Activated CD4-positive, alpha-beta T cell treated with anti-CD3 and anti-CD28 coated beads, Interleukin-2, amount 10 ng/mL, durations not matched to agents 24 days and 14 days (primary cell): ENCODE measurements at regions not wholly inside any gene's neighbourhood (a gene's known extent, or its start where the extent isn't known, plus 50 kb on each side); places are given as distances from the start of the nearest gene placed in this dataset.

Source experiments
- DNase-seq: peaks from one replicate; pipeline ENCODE4 v3.0.0; 2022
- H3K27ac Mint-ChIP-seq: one replicate; pipeline ENCODE4 v1.8.0; 2022; ENCODE audit warnings: mild to moderate bottlenecking, mixed read lengths
- H3K27me3 Mint-ChIP-seq: one replicate; pipeline ENCODE4 v1.8.0; 2022; ENCODE audit warnings: mixed read lengths
- H3K36me3 Mint-ChIP-seq: one replicate; pipeline ENCODE4 v1.8.0; 2022; ENCODE audit warnings: low read depth, mild to moderate bottlenecking, mixed read lengths
- H3K4me1 Mint-ChIP-seq: one replicate; pipeline ENCODE4 v1.8.0; 2021; ENCODE audit warnings: mixed read lengths
- H3K4me3 Mint-ChIP-seq: one replicate; pipeline ENCODE4 v1.8.0; 2022; ENCODE audit warnings: mild to moderate bottlenecking, moderate library complexity, mixed read lengths
- H3K9me3 Mint-ChIP-seq: one replicate; pipeline ENCODE4 v1.8.0; 2021; ENCODE audit warnings: mixed read lengths
- intact Hi-C: fragments of 100-400 bp; cut with micrococcal nuclease; formaldehyde crosslinking; loops from one replicate; pipeline ENCODE4 v1.15.1; 2023

DNA sequence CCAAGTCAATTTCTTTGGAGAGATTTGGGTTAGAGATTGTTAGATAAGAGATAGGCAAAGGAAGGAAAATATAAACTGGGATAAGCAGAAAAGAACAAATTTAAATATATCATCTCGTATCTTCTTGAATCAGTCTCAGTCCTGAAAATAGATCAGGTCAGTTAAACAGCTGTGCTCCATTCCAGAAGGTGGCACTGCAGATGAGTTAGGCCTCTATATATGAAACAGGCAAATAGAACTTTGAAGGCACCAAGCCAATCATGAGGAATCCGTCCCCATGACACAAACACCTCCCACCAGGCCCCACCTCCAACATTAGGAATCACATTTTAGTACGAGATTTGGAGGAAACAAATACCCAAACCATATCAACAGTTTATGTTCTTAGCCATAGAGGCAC lies 605.5 kb upstream of the USP15 start:
- intact Hi-C loops: no loop called here
- no peak for DNase-seq
- Mint-ChIP-seq H3K9me3 (no peaks in the 10 kb centered on the region), H3K4me3 (no peak overlapping the region), H3K4me1 (no peaks in the 10 kb centered on the region), H3K27me3 (no peaks in the 10 kb centered on the region), H3K27ac (no peak overlapping the region), H3K36me3 (no peaks in the 10 kb centered on the region)

DNA sequence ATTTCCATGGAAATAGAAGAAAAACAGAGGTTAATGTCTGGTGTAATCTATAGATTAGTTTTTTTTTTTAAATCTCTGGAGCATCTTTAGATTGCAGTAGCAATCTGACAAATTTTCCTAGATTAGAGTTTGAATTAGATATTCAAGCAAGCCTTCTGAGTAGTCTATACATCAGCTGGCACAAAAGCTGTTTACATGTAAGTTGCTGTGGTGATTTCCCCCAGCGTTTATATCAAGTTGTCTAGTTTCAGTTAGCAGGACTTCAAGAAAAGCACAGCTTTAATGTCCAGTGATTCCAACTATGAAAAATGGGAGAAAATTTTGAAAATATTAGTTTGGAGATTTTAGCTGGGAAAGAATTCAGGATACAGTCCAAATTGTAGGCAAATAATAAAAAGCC lies 605.0 kb upstream of the USP15 start:
- Mint-ChIP-seq H3K4me1 (no peaks in the 10 kb centered on the region), H3K36me3 (no peaks in the 10 kb centered on the region), H3K4me3 (no peak overlapping the region), H3K27ac (no peak overlapping the region), H3K27me3 (no peaks in the 10 kb centered on the region), H3K9me3 (no peaks in the 10 kb centered on the region)
- intact Hi-C loops: no loop called here
- no peak for DNase-seq

DNA sequence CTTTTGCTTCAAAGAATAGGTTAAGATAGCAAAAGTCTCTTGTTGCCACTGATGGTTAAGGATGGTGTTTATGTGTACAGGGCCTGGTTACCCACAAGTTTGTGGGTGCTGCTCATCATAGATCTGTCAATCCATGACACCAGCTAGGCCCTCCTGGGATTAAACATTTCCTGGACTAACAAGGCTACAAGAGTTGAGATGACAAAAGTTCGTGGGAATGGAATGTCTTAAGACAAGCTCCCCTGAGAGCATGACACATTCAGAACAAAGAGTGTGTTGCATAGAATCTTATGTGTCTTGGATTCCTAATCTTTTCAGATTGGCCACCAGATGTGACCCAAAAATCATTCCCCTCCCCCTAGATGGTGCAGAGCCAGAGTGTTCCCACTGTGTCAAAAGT lies 592.5 kb upstream of the USP15 start:
- intact Hi-C loops: no loop called here
- no peak overlapping the region for H3K27ac Mint-ChIP-seq

DNA sequence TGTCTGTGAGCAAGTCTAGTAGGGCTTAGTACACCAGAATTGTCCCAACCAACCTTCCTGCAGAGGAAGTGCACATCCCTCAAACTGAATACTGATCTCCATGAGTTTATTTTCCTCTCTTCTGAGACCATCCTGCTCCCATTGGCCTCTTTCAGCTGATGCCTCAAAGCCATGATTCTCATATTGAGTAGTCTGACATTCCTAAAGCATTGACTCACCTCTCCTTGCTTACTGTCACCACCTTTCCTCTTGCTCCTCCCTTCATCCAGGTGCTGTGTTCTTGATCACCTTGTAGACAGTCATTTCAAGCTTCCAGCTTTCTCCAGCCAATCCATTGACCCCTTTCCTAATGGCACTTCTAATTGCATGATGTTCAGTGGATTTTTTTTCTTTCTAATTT lies 583.7 kb upstream of the USP15 start:
- DNase-seq: no peak
- no peaks in the 10 kb centered on the region for H3K27me3 Mint-ChIP-seq
- no peak overlapping the region for H3K27ac Mint-ChIP-seq
- H3K4me3 Mint-ChIP-seq: no peak overlapping the region
- H3K36me3 Mint-ChIP-seq: no peaks in the 10 kb centered on the region
- H3K9me3 Mint-ChIP-seq: peaks cover 7% of the 10 kb centered on the region
- H3K4me1 Mint-ChIP-seq: no peaks in the 10 kb centered on the region
- intact Hi-C loops: no loop called here

More for the DNA sequence above, 592.5 kb upstream of the USP15 start:
- DNase-seq: no peak
- no peaks in the 10 kb centered on the region for H3K27me3 Mint-ChIP-seq
- H3K4me1 Mint-ChIP-seq: no peaks in the 10 kb centered on the region
- H3K36me3 Mint-ChIP-seq: no peaks in the 10 kb centered on the region
- H3K9me3 Mint-ChIP-seq: peaks cover 8% of the 10 kb centered on the region
- no peak overlapping the region for H3K4me3 Mint-ChIP-seq

DNA sequence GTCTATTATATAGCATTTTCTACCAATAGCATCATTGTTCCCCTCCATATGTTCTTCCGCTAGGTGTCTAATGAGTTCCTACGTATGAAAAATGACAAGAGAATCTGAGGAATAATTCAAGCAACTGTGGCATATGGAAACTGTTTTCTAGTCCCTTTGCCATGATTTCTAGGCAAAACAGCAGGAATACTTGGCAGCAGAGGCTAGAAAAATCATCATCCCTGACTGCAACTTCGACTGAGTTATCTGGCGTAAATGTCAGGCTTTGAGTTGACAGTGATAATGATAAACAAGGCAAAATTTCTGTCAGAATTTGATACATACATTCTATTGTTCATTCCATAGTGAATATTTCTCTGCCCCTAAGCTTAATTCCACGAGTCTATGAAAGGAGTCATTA lies 572.8 kb upstream of the USP15 start:
- Mint-ChIP-seq H3K9me3 (no peaks in the 10 kb centered on the region), H3K4me3 (no peak overlapping the region), H3K36me3 (no peaks in the 10 kb centered on the region), H3K4me1 (no peaks in the 10 kb centered on the region), H3K27me3 (no peaks in the 10 kb centered on the region), H3K27ac (no peak overlapping the region)
- intact Hi-C loops: no loop called here
- DNase-seq: no peak

DNA sequence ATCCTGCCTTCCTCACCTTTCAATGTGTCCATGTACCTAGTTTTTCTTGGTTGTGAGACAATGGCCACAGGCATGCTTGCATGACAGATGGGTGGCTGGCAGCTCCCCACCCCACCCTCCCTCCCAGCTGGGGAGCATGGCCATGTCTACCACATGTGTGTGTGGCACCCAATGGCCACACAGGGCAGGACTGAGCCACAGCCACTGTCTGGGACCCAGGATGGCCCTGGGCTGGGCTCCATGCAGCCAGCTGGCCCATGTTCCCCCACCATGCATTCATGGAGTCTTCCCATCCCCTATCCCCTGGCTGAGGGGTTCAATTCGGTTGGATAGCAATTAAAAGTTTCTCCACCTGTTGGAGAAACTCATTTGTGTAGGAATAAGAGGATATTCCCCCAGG lies 566.0 kb upstream of the USP15 start:
- H3K4me1 Mint-ChIP-seq: no peaks in the 10 kb centered on the region
- no peak overlapping the region for H3K27ac Mint-ChIP-seq
- H3K36me3 Mint-ChIP-seq: no peaks in the 10 kb centered on the region
- H3K9me3 Mint-ChIP-seq: peaks cover 4% of the 10 kb centered on the region
- no peak for DNase-seq
- H3K27me3 Mint-ChIP-seq: no peaks in the 10 kb centered on the region
- intact Hi-C loops: no loop called here
- no peak overlapping the region for H3K4me3 Mint-ChIP-seq

DNA sequence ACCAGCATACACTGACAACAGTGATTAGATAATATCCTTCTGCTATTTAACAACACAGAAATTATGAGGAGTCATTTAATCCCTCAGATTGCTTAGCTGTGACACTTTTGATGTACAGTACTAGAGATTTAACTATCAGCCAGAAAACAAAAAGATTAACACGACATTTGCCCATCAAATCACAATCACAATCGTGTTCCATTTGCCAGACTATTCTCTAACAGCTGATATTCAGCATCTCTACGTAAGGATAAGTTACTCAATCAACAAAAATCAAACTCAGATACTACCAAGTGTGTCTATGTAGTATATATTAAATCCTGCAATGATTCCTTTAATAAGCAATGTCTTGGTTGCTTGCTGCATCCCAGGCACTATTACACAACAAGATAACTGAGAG lies 558.7 kb upstream of the USP15 start:
- DNase-seq: no peak
- Mint-ChIP-seq H3K36me3 (no peaks in the 10 kb centered on the region), H3K27ac (no peak overlapping the region), H3K27me3 (no peaks in the 10 kb centered on the region), H3K9me3 (no peaks in the 10 kb centered on the region), H3K4me3 (no peak overlapping the region), H3K4me1 (no peaks in the 10 kb centered on the region)
- intact Hi-C loops: no loop called here

DNA sequence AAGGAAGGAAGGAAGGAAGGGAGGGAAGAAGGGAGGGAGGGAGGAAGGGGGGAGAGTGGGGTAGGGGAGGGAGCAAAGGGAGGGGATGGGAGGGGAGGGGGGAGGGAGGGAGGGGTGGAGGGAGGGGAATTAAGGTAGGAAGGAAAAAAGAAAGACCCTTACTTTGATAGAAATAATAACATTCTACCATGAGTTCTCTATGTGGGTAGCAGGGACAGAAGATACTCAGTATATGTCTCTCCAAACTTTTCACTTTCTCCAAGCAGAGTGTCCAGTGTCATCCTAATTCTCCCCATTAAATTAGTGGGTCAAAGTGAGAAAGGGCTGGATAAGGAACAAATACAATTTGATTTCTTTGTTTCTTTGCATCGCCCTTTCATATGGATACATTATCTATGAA lies 553.4 kb upstream of the USP15 start:
- no peak for DNase-seq
- intact Hi-C loops: no loop called here
- no peaks in the 10 kb centered on the region for H3K9me3 Mint-ChIP-seq
- no peaks in the 10 kb centered on the region for H3K4me1 Mint-ChIP-seq
- no peaks in the 10 kb centered on the region for H3K36me3 Mint-ChIP-seq
- H3K4me3 Mint-ChIP-seq: no peak overlapping the region
- no peak overlapping the region for H3K27ac Mint-ChIP-seq
- H3K27me3 Mint-ChIP-seq: no peaks in the 10 kb centered on the region

DNA sequence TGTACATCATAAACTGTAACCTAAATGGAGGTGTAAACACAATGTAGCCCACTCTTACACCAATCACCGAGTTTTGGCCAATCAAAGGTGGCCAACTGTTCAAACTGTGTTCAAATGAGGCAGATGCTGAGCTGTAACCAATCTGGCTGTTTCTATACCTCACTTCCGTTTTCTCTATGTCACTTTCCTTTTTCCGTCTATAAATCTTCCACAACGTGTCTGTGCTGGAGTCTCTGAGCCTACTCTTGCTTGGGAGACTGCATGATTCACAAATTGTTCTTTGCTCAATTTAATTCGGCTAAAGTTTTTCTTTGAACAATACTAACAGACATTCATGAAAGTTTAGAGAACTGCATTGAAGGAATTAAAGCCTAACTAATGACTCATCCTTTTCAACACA lies 547.1 kb upstream of the USP15 start:
- no peak overlapping the region for H3K4me3 Mint-ChIP-seq
- H3K27ac Mint-ChIP-seq: no peak overlapping the region
- no peaks in the 10 kb centered on the region for H3K27me3 Mint-ChIP-seq
- DNase-seq: no peak
- intact Hi-C loops: no loop called here
- no peaks in the 10 kb centered on the region for H3K4me1 Mint-ChIP-seq
- no peaks in the 10 kb centered on the region for H3K36me3 Mint-ChIP-seq
- no peaks in the 10 kb centered on the region for H3K9me3 Mint-ChIP-seq

DNA sequence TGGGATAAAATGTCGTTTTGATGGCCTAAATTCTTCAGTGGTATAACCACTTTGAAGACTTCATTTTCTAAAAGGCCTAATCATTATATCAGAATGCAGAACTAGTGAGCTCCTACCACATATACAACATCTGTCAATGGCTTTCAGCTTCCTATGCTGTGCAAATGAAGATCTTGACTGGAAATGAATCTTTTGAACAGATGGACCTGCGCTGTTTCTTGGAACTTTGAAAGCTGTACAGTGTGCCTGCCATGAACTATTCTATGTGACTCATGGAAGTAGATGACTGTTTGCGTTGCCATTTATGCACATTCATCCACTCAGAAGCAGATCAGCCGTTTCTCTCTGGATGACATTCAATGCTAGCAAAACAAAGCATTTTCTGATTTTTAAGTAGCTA lies 542.2 kb upstream of the USP15 start:
- Mint-ChIP-seq H3K4me3 (no peak overlapping the region), H3K36me3 (no peaks in the 10 kb centered on the region), H3K27me3 (no peaks in the 10 kb centered on the region), H3K4me1 (no peaks in the 10 kb centered on the region), H3K9me3 (no peaks in the 10 kb centered on the region), H3K27ac (no peak overlapping the region)
- intact Hi-C loops: no loop called here
- DNase-seq: no peak

DNA sequence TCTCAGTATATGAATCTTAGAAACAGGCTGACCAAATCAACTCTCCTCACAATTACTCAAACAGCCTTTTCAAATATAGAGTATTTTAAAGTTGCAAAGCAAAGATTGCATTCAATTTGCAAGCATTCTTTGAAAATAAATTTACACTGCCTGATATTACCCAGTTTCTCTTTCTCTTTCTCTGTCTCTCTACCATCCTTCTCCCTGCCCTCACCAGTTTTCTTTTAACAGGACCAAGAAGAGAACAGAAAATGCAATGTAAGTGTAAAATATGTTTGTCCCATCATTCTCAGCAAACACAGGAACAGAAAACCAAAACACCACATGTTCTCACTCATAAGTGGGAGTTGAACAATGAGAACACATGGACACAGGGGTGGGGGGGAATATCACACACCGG lies 520.3 kb upstream of the USP15 start:
- H3K27ac Mint-ChIP-seq: no peak overlapping the region
- no peak for DNase-seq
- intact Hi-C loops: no loop called here
- no peaks in the 10 kb centered on the region for H3K36me3 Mint-ChIP-seq
- H3K27me3 Mint-ChIP-seq: no peaks in the 10 kb centered on the region
- no peak overlapping the region for H3K4me3 Mint-ChIP-seq
- no peaks in the 10 kb centered on the region for H3K9me3 Mint-ChIP-seq
- H3K4me1 Mint-ChIP-seq: no peaks in the 10 kb centered on the region

DNA sequence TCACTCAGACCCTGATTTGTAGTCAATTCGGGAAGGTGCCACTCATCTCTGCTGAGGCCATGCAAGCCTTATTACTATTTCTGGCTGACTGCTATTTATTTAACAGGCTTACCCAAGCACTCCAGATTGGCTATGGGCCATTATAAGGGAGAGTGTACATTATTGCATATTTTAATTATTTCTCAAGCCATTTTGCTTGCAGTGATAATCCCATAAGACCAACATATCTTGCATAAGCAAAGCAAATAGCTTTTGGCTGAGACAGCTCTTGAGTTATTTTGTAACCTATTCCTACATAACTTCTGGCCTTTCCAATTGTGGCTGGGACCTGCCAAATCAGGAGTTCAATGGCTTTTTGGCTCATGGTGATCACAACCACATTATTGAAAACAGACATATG lies 509.6 kb upstream of the USP15 start:
- DNase-seq: no peak
- Mint-ChIP-seq H3K4me1 (no peaks in the 10 kb centered on the region), H3K36me3 (no peaks in the 10 kb centered on the region), H3K27ac (no peak overlapping the region), H3K9me3 (no peaks in the 10 kb centered on the region), H3K4me3 (no peak overlapping the region), H3K27me3 (no peaks in the 10 kb centered on the region)
- intact Hi-C loops: no loop called here

DNA sequence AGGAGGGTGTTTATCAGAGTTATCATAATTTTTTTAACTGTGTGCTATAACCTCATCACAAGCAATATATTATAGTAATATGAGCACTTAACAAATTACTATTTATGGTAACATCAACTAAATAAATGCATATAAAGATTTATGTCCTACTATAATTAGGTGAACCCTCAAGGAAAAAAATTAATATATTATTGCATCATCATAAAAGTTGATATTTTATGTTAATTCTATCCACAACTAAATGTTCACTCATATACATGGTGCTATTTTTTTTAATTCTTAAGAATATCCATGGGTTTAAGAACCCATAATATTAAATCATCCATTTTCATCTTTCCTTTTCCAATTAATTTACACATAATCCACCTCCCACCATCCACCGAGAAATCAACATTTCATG lies 506.0 kb upstream of the USP15 start:
- H3K4me3 Mint-ChIP-seq: no peak overlapping the region
- H3K4me1 Mint-ChIP-seq: no peaks in the 10 kb centered on the region
- intact Hi-C loops: no loop called here
- no peaks in the 10 kb centered on the region for H3K36me3 Mint-ChIP-seq
- no peak overlapping the region for H3K27ac Mint-ChIP-seq
- H3K27me3 Mint-ChIP-seq: no peaks in the 10 kb centered on the region
- DNase-seq: no peak
- H3K9me3 Mint-ChIP-seq: no peaks in the 10 kb centered on the region

DNA sequence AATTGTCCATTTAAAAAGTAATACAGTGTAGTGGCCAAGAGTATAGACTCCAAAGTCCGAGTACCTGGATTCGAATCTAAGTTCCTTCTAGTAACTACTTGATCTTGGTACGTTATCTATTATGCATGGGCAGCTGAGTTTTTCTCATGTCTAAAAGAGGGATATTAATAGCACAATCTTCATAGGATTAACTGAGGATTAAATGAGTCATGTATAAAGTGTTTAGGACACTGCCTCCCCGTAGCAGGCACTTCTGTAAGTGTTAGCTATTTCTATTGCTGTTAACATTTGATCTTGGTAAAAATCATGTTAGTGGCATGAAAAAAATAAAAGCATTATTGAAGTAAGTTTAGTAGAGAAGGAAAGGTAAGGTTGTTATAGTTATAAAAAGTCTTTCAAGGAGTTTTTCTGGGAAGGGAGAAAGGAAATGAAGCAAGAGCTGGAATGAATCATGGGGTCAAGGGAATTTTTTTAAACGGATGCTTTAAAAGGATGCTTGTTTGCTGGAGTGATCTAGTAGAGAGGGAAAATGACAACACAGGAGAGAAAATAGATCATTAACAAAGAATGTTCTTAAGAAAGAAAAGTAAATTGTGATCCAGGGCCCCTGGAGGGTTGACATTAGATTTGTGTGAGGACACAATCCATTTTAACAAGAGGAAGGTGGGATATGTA lies 502.2 kb upstream of the USP15 start:
- intact Hi-C loops: no loop called here
- no peaks in the 10 kb centered on the region for H3K9me3 Mint-ChIP-seq
- no peak for DNase-seq
- no peaks in the 10 kb centered on the region for H3K4me1 Mint-ChIP-seq
- no peaks in the 10 kb centered on the region for H3K27me3 Mint-ChIP-seq
- no peaks in the 10 kb centered on the region for H3K36me3 Mint-ChIP-seq
- H3K4me3 Mint-ChIP-seq: no peak overlapping the region
- H3K27ac Mint-ChIP-seq: no peak overlapping the region

DNA sequence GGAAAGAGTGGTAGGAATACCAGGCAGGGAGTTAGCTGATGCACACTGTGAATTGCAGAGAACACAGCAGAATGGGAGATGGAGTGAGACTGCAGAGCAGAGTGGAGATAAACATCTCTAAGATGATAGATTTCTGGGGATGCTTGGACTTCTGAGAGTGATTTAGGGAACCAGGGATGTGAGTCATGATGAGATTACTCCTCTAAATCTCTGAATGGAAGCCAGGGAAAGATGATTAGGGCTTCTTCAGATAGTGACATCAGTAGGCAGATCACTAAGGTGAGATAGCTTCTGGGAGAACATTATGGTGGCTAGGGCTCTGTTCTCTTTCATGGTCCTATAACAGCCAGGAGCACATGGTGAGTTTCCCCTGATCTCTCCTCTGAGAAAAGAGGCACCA lies 501.5 kb upstream of the USP15 start:
- intact Hi-C loops: no loop called here
- Mint-ChIP-seq H3K9me3 (no peaks in the 10 kb centered on the region), H3K27ac (no peak overlapping the region), H3K36me3 (no peaks in the 10 kb centered on the region), H3K27me3 (no peaks in the 10 kb centered on the region), H3K4me3 (no peak overlapping the region), H3K4me1 (no peaks in the 10 kb centered on the region)
- DNase-seq: no peak
